ENCODE measurements at regions not wholly inside any gene's neighbourhood (a gene's known extent, or its start where the extent isn't known, plus 50 kb on each side); places are given as distances from the start of the nearest gene placed in this dataset.

GRCh38 chr12:107875786-107876185 is 101.3 kb downstream of the ASCL4 start:
- TF ChIP-seq ZNF274 (IDR thresholded peaks at IDR 0.05; ENCODE audit: low read depth, low read length): no peak
- TF ChIP-seq YY1 (IDR thresholded peaks at IDR 0.05; ENCODE audit: insufficient read depth, insufficient read length): no peak

Data from NT2/D1 (cell line).